Bronchial epithelial cell (primary cell): ENCODE measurements at regions not wholly inside any gene's neighbourhood (a gene's known extent, or its start where the extent isn't known, plus 50 kb on each side); places are given as distances from the start of the nearest gene placed in this dataset.

Source experiments
- DNase-seq: peaks from one replicate; pipeline ENCODE4 v3.0.0-alpha.2; 2010; ENCODE audit warnings: low read depth
- FAIRE-seq: peaks from 2 replicates; lab custom pipeline; 2011; peaks lifted over from hg19 to GRCh38; lab: Jason Lieb, UNC
- H3K27me3 ChIP-seq: 2 replicates; pipeline ENCODE4 v1.5.1; 2011; ENCODE audit warnings: low read length; ENCODE audit not compliant: control insufficient read depth, insufficient read depth
- H3K36me3 ChIP-seq: 2 replicates; pipeline ENCODE4 v1.5.1; 2011; ENCODE audit warnings: low read length; ENCODE audit not compliant: control insufficient read depth, insufficient read depth
- H3K4me3 ChIP-seq: 2 replicates; pipeline ENCODE4 v1.5.1; 2011; ENCODE audit warnings: mild to moderate bottlenecking, low read depth, low read length, control low read depth
- CTCF ChIP-seq: IDR thresholded peaks from 2 replicates; pipeline ENCODE4 v1.5.1; 2011; ENCODE audit warnings: mild to moderate bottlenecking, moderate library complexity, low read length, control low read depth, inconsistent platforms; ENCODE audit not compliant: insufficient read depth, severe bottlenecking

GRCh38 chr20:17021481-17021880 lies 205.4 kb upstream of the PCSK2 start:
- TF ChIP-seq CTCF, result no peak
- Histone ChIP-seq H3K36me3 (no peaks in the 10 kb centered on the region), H3K4me3 (no peak overlapping the region), H3K27me3 (no peaks in the 10 kb centered on the region)
- FAIRE-seq (no peak), DNase-seq (no peak)

GRCh38 chr20:17023036-17023435 lies 203.8 kb upstream of the PCSK2 start:
- no peak for TF ChIP-seq CTCF
- no peaks in the 10 kb centered on the region for H3K36me3 ChIP-seq
- H3K4me3 ChIP-seq, result no peak overlapping the region
- H3K27me3 ChIP-seq, result no peaks in the 10 kb centered on the region
- FAIRE-seq (no peak), DNase-seq (no peak)

GRCh38 chr20:17023806-17024205 lies 203.0 kb upstream of the PCSK2 start:
- no peaks in the 10 kb centered on the region for H3K36me3 ChIP-seq
- FAIRE-seq, result no peak
- no peak for TF ChIP-seq CTCF
- H3K27me3 ChIP-seq, result no peaks in the 10 kb centered on the region
- no peak for DNase-seq
- H3K4me3 ChIP-seq, result no peak overlapping the region

GRCh38 chr20:17024513-17025119 lies 202.2 kb upstream of the PCSK2 start:
- Histone ChIP-seq H3K27me3 (no peaks in the 10 kb centered on the region), H3K4me3 (no peak overlapping the region), H3K36me3 (no peaks in the 10 kb centered on the region)
- no peak for TF ChIP-seq CTCF
- FAIRE-seq, result no peak
- DNase-seq, result no peak

- Histone ChIP-seq H3K27me3 (no peaks in the 10 kb centered on the region), H3K36me3 (no peaks in the 10 kb centered on the region), H3K4me3 (no peak overlapping the region)
- DNase-seq (no peak), FAIRE-seq (peak; percentile 72)
- TF ChIP-seq CTCF, result no peak
These were observed 200.5 kb upstream of the PCSK2 start for GRCh38 chr20:17026346-17026745.

GRCh38 chr20:17029698-17030097 lies 197.1 kb upstream of the PCSK2 start:
- no peaks in the 10 kb centered on the region for H3K36me3 ChIP-seq
- no peaks in the 10 kb centered on the region for H3K27me3 ChIP-seq
- no peak overlapping the region for H3K4me3 ChIP-seq
- DNase-seq, result peak; percentile 1
- FAIRE-seq, result no peak
- TF ChIP-seq CTCF, result no peak
